HEK293 (cell line): ENCODE measurements at regions not wholly inside any gene's neighbourhood (a gene's known extent, or its start where the extent isn't known, plus 50 kb on each side); places are given as distances from the start of the nearest gene placed in this dataset.

Source experiments
- CTCF ChIA-PET: fragments of 350-600 bp; formaldehyde crosslinking; extraction: SDS; loops from one replicate; lab custom pipeline; 2021; ENCODE audit warnings: antibody characterized with exemption; lab: Yijun Ruan, JAX
- POLR2A ChIA-PET: fragments of 300-600 bp; formaldehyde crosslinking; extraction: SDS; loops from one replicate; lab custom pipeline; 2020; ENCODE audit warnings: antibody characterized with exemption, inconsistent platforms; lab: Yijun Ruan, JAX
- H3K27ac ChIP-seq: fragments of 200-500 bp; sonication (Bioruptor generic); 2 replicates; pipeline ENCODE4 v1.5.1; 2014; ENCODE audit warnings: low read depth, low read length, control low read depth, inconsistent platforms; ENCODE audit errors: extremely low read depth
- H3K36me3 ChIP-seq, 2 experiments: fragments of 200-500 bp in 1 of 2; sonication (Bioruptor generic) in 1 of 2; 1 replicate in 1 of 2; 2 replicates in 1 of 2; pipeline ENCODE4 v1.5.1; 2014 to 2017; ENCODE audit warnings: inconsistent platforms in 2 of 2, low read length in 2 of 2; ENCODE audit not compliant: control insufficient read depth in 2 of 2, insufficient read depth in 1 of 2
- H3K4me1 ChIP-seq: fragments of 200-500 bp; sonication (Bioruptor generic); 2 replicates; pipeline ENCODE4 v1.5.1; 2014; ENCODE audit warnings: mild to moderate bottlenecking, low read length, inconsistent platforms; ENCODE audit not compliant: control insufficient read depth, insufficient read depth
- H3K4me3 ChIP-seq: 2 replicates; pipeline ENCODE4 v1.5.1; 2011; ENCODE audit warnings: low read depth, mild to moderate bottlenecking, control low read depth, low read length, moderate library complexity
- H3K9me3 ChIP-seq: fragments of 200-500 bp; sonication (Bioruptor generic); 2 replicates; pipeline ENCODE4 v1.5.1; 2014; ENCODE audit warnings: low read depth, low read length, inconsistent platforms; ENCODE audit not compliant: control insufficient read depth, insufficient read depth
- GLIS1 ChIP-seq: fragments of 450-650 bp; formaldehyde crosslinking; IDR thresholded peaks from 2 replicates; pipeline ENCODE4 v1.5.1; 2016; ENCODE audit warnings: missing biosample characterization, missing genetic modification characterization
- OSR2 ChIP-seq: fragments of 450-650 bp; formaldehyde crosslinking; IDR thresholded peaks from 2 replicates; pipeline ENCODE4 v1.5.1; 2016; ENCODE audit warnings: missing biosample characterization, missing genetic modification characterization
- PRDM1 ChIP-seq: fragments of 450-650 bp; formaldehyde crosslinking; IDR thresholded peaks from 2 replicates; pipeline ENCODE4; 2016; ENCODE audit warnings: missing biosample characterization, missing genetic modification characterization
- SETDB1 ChIP-seq: IDR thresholded peaks from one replicate; pipeline ENCODE4 v1.6.1; 2017; ENCODE audit warnings: mild to moderate bottlenecking, low read length, moderate library complexity, mixed read lengths; ENCODE audit not compliant: insufficient read length
- ZNF324 ChIP-seq: fragments of 450-650 bp; formaldehyde crosslinking; IDR thresholded peaks from 2 replicates; pipeline ENCODE4 v1.5.1; 2016; ENCODE audit warnings: missing biosample characterization, missing genetic modification characterization
- ZNF514 ChIP-seq: fragments of 450-650 bp; formaldehyde crosslinking; IDR thresholded peaks from 2 replicates; pipeline ENCODE4 v1.5.1; 2016; ENCODE audit warnings: missing biosample characterization, missing genetic modification characterization
- ZNF585B ChIP-seq: fragments of 450-650 bp; formaldehyde crosslinking; IDR thresholded peaks from 2 replicates; pipeline ENCODE4 v1.5.1; 2016; ENCODE audit warnings: missing biosample characterization, missing genetic modification characterization
- ZNF623 ChIP-seq: fragments of 450-650 bp; formaldehyde crosslinking; IDR thresholded peaks from 2 replicates; pipeline ENCODE4 v1.5.1; 2016; ENCODE audit warnings: missing biosample characterization, missing genetic modification characterization
- ZSCAN30 ChIP-seq: fragments of 450-650 bp; IDR thresholded peaks from 2 replicates; pipeline ENCODE4 v1.5.1; 2018; ENCODE audit warnings: missing biosample characterization, mild to moderate bottlenecking, missing genetic modification characterization, moderate library complexity
- TF ChIP-seq, protein P1 (sequence below): fragments of 450-650 bp; formaldehyde crosslinking; conservative IDR thresholded peaks from 2 replicates; pipeline ENCODE4 v1.5.1; 2016; ENCODE audit warnings: low read depth, missing biosample characterization, missing genetic modification characterization
- TF ChIP-seq, protein P2 (sequence below): fragments of 450-650 bp; formaldehyde crosslinking; IDR thresholded peaks from 2 replicates; pipeline ENCODE4 v1.5.0; 2017; ENCODE audit warnings: missing biosample characterization, missing genetic modification characterization, borderline replicate concordance
- TF ChIP-seq, protein P3 (sequence below): fragments of 450-650 bp; formaldehyde crosslinking; IDR thresholded peaks from 2 replicates; pipeline ENCODE4; 2016; ENCODE audit warnings: missing biosample characterization, missing genetic modification characterization
- TF ChIP-seq, protein P4 (sequence below): fragments of 450-650 bp; formaldehyde crosslinking; IDR thresholded peaks from 2 replicates; pipeline ENCODE4 v1.5.1; 2016; ENCODE audit warnings: missing biosample characterization, missing genetic modification characterization

DNA sequence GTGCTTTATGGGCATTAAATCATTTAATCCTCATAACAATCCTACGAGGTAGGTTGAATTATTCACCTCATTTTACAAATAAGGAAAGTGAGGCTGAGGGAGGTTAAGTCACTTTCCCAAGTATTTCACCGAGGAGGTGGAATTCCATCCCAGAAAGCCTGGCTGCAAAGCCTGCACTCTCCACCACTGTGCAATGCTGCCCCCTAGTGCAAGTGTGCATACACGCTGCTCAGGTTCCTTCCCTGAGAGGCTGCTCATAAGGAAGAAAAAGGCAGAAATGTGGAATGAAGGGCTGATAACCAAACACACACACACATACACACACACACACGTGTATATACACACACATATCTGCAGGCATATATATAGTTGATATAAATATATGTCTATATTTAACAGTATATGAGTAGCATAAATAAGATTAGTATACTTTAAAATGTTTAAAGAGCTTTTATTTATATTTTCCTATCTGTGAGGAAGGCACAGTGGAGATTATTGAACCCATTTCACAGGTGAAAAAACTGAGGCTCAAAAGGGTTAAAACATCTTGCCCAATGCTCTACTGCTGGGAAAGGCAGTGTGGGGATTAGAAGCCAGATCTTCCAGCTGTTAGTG lies 714.5 kb upstream of the TENM3 start (continued):
- peak; percentile 35; the same call in 1 of the 2 replicates for TF ChIP-seq ZSCAN30

GRCh38 chr4:181529537-181529936 lies 713.7 kb upstream of the TENM3 start:
- TF ChIP-seq ZNF623 (tag by site-specific recombination), result no peak
- TF ChIP-seq, protein P1, sequence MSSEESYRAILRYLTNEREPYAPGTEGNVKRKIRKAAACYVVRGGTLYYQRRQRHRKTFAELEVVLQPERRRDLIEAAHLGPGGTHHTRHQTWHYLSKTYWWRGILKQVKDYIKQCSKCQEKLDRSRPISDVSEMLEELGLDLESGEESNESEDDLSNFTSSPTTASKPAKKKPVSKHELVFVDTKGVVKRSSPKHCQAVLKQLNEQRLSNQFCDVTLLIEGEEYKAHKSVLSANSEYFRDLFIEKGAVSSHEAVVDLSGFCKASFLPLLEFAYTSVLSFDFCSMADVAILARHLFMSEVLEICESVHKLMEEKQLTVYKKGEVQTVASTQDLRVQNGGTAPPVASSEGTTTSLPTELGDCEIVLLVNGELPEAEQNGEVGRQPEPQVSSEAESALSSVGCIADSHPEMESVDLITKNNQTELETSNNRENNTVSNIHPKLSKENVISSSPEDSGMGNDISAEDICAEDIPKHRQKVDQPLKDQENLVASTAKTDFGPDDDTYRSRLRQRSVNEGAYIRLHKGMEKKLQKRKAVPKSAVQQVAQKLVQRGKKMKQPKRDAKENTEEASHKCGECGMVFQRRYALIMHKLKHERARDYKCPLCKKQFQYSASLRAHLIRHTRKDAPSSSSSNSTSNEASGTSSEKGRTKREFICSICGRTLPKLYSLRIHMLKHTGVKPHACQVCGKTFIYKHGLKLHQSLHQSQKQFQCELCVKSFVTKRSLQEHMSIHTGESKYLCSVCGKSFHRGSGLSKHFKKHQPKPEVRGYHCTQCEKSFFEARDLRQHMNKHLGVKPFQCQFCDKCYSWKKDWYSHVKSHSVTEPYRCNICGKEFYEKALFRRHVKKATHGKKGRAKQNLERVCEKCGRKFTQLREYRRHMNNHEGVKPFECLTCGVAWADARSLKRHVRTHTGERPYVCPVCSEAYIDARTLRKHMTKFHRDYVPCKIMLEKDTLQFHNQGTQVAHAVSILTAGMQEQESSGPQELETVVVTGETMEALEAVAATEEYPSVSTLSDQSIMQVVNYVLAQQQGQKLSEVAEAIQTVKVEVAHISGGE (tag by site-specific recombination), result no peak
- Histone ChIP-seq H3K27ac (no peak overlapping the region), H3K36me3 (no peaks in the 10 kb centered on the region), H3K4me1 (no peaks in the 10 kb centered on the region), H3K4me3 (no peak overlapping the region), H3K9me3 (no peaks in the 10 kb centered on the region)
- ChIA-PET CTCF (interaction anchor here (0.5 to 2.4 kb wide), 13 partner anchors 7 to 1396 kb away, joined by 3 to 41 read pairs (median 3); no protein-coding TSS in a partner anchor), POLR2A (no interaction called here)

DNA sequence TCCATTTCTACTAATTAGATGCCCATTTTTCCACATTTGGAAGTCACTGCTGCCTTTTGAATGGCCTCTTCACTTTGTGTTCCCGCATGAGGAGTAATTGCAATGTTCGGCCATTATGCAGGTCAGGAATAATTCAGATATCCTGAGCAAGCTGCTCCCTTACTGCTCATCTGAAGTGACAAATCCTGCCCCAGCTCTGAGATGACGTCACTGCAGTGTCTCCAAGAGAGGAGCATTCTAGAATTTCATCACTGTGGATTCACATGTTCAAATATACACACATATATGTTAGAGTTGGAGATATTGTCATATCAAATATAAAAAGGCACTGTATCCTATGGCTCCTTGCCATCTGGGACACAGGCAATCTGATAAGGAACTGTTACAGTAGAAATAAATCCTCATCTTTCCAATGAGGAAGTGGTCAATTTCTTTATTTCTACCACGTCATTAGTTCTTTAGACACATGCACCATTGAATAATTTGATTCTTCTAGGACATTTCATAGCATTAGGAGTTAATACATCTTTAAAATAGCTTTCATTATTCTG lies 706.9 kb upstream of the TENM3 start:
- Histone ChIP-seq H3K9me3 (no peaks in the 10 kb centered on the region), H3K4me1 (0 out of 2 replicates have a peak, but pooled peaks cover 5% of the 10 kb centered on the region)
- CTCF ChIA-PET, result interaction anchor here (2.0 kb wide), 1 partner anchor 8 kb away, joined by 9 read pairs; no protein-coding TSS in a partner anchor
- TF ChIP-seq ZNF324 (no peak), PRDM1 (tag by site-specific recombination) (no peak), GLIS1 (tag by site-specific recombination) (no peak), ZNF514 (tag by site-specific recombination) (no peak), OSR2 (no peak), ZNF585B (tag by site-specific recombination) (no peak), SETDB1 (no peak)
- TF ChIP-seq, protein P2, sequence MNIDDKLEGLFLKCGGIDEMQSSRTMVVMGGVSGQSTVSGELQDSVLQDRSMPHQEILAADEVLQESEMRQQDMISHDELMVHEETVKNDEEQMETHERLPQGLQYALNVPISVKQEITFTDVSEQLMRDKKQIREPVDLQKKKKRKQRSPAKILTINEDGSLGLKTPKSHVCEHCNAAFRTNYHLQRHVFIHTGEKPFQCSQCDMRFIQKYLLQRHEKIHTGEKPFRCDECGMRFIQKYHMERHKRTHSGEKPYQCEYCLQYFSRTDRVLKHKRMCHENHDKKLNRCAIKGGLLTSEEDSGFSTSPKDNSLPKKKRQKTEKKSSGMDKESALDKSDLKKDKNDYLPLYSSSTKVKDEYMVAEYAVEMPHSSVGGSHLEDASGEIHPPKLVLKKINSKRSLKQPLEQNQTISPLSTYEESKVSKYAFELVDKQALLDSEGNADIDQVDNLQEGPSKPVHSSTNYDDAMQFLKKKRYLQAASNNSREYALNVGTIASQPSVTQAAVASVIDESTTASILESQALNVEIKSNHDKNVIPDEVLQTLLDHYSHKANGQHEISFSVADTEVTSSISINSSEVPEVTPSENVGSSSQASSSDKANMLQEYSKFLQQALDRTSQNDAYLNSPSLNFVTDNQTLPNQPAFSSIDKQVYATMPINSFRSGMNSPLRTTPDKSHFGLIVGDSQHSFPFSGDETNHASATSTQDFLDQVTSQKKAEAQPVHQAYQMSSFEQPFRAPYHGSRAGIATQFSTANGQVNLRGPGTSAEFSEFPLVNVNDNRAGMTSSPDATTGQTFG, result no peak
- TF ChIP-seq, protein P3, sequence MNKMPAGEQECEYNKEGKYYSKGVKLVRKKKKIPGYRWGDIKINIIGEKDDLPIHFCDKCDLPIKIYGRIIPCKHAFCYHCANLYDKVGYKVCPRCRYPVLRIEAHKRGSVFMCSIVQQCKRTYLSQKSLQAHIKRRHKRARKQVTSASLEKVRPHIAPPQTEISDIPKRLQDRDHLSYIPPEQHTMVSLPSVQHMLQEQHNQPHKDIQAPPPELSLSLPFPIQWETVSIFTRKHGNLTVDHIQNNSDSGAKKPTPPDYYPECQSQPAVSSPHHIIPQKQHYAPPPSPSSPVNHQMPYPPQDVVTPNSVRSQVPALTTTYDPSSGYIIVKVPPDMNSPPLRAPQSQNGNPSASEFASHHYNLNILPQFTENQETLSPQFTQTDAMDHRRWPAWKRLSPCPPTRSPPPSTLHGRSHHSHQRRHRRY (tag by site-specific recombination), result no peak
- TF ChIP-seq, protein P4, sequence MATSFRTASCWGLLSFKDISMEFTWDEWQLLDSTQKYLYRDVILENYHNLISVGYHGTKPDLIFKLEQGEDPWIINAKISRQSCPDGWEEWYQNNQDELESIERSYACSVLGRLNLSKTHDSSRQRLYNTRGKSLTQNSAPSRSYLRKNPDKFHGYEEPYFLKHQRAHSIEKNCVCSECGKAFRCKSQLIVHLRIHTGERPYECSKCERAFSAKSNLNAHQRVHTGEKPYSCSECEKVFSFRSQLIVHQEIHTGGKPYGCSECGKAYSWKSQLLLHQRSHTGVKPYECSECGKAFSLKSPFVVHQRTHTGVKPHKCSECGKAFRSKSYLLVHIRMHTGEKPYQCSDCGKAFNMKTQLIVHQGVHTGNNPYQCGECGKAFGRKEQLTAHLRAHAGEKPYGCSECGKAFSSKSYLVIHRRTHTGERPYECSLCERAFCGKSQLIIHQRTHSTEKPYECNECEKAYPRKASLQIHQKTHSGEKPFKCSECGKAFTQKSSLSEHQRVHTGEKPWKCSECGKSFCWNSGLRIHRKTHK (tag by site-specific recombination), result no peak
- TF ChIP-seq, all 188 proteins: peak for 0
- Histone ChIP-seq H3K36me3 (no peaks in the 10 kb centered on the region), H3K4me3 (no peak overlapping the region), H3K27ac (no peak overlapping the region)
- POLR2A ChIA-PET, result no interaction called here
